Limb (tissue), 2 donors: ENCODE measurements at regions not wholly inside any gene's neighbourhood (a gene's known extent, or its start where the extent isn't known, plus 50 kb on each side); places are given as distances from the start of the nearest gene placed in this dataset.
A peak's percentile ranks its signal among the peaks of the same experiment; 100 is the strongest.

Experiments
- DNase-seq, 2 donors: peaks; one replicate each; pipeline ENCODE4 v3.0.0-alpha.2; 2016; ENCODE audit errors: extremely low spot score in 2 of 2

- no peak for DNase-seq
These were observed 156.9 kb downstream of the USP12 start for GRCh38 chr13:27014406-27015359.

GRCh38 chr13:27012482-27013197 is 159.0 kb downstream of the USP12 start:
- DNase-seq, result no peak

- DNase-seq, result no peak
These were observed 159.9 kb downstream of the USP12 start for GRCh38 chr13:27011661-27012060.

GRCh38 chr13:27008733-27009132 is 162.9 kb downstream of the USP12 start:
- no peak for DNase-seq

- DNase-seq, result peak; percentile 36 to 68
These were observed 164.4 kb downstream of the USP12 start for GRCh38 chr13:27007166-27007565.

- peak in 1 of 2 donors; percentile 67 for DNase-seq
These were observed 165.0 kb downstream of the USP12 start for GRCh38 chr13:27006519-27007161.

- DNase-seq, result no peak
These were observed 165.6 kb downstream of the USP12 start for GRCh38 chr13:27005976-27006518.

- DNase-seq, result no peak
These were observed 166.1 kb downstream of the USP12 start for GRCh38 chr13:27005556-27005955.

- DNase-seq, result no peak
These were observed 166.7 kb downstream of the USP12 start for GRCh38 chr13:27004866-27005265.

- no peak for DNase-seq
These were observed 167.3 kb downstream of the USP12 start for GRCh38 chr13:27004326-27004725.

- DNase-seq, result no peak
These were observed 169.9 kb downstream of the USP12 start for GRCh38 chr13:27001705-27002104.

- DNase-seq, result no peak
These were observed 170.9 kb downstream of the USP12 start for GRCh38 chr13:27000686-27001085.

- DNase-seq, result no peak
These were observed 172.1 kb downstream of the USP12 start for GRCh38 chr13:26999499-26999898.

- DNase-seq, result no peak
These were observed 173.3 kb downstream of the USP12 start for GRCh38 chr13:26998292-26998691.

- no peak for DNase-seq
These were observed 174.5 kb downstream of the USP12 start for GRCh38 chr13:26996965-26997752.

GRCh38 chr13:26995159-26995558 is 176.5 kb downstream of the USP12 start:
- no peak for DNase-seq

GRCh38 chr13:26993780-26994179 is 177.8 kb downstream of the USP12 start:
- DNase-seq, result no peak

- no peak for DNase-seq
These were observed 178.5 kb downstream of the USP12 start for GRCh38 chr13:26992951-26993719.

- DNase-seq, result no peak
These were observed 180.0 kb downstream of the USP12 start for GRCh38 chr13:26991508-26992181.
